ENCODE measurements at regions not wholly inside any gene's neighbourhood (a gene's known extent, or its start where the extent isn't known, plus 50 kb on each side); places are given as distances from the start of the nearest gene placed in this dataset.
"Not testable (repeated sequence)": the region's sequence is repeated elsewhere in the genome, so short reads cannot be mapped to it uniquely, and the experiment has no call there.

DNA sequence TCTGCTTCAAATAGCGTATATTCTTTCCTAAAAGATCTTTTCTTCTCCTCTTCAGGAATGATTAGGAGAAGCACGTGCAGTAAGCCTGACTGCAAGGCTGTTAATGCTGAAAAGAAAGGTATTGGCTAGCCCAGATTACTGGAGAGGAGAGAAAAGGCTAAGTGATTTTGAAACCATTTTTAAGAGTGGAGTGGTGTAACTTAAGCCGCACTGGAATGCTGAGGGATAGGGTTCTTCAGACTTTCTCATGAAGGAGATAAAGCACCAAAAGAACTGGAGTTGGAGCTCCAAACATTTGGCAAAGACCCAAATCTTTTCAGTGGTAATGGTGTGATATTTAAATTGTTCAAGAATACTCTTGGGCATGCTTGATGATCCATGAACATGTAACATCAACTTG is 388.3 kb downstream of the COG6 start:
- CTCF ChIA-PET: interaction anchor here (1.4 kb wide), 1 partner anchor 9 kb away, joined by 3 read pairs; no protein-coding TSS in a partner anchor
- DNase-seq (ENCODE audit: low read depth, low spot score): no peak
- POLR2A ChIA-PET: no interaction called here

DNA sequence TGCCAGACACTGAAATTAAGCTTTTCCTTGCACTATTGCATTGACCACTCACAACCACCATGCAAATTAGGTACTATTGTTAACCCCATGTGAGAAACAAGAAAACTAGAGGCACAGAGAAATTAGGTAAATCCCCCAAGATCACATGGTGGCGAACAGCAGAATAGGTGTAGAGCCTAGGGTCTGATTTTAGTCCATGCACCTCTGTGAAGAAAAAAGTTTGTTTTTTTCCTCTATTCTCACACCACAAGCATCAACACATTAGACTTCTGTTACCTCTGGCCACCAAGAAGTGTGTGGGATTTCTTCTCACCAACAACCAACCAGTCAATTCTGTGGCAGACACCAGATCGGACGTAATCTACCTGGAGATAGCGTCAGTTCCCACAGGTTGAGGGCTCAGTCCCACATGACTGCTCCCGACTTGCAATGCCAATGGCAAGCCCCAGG is 391.9 kb downstream of the COG6 start:
- CTCF ChIA-PET: no interaction called here

More for the DNA sequence above, 388.3 kb downstream of the COG6 start:
- no peak overlapping the region for H3K4me3 ChIP-seq (ENCODE audit: low read depth, low read length)
- TF ChIP-seq CTCF (IDR thresholded peaks at IDR 0.05; ENCODE audit: insufficient read depth, low read length, missing control alignments): no peak

GRCh38 chr13:40048551-40048950 is 393.1 kb downstream of the COG6 start:
- TF ChIP-seq CTCF (IDR thresholded peaks at IDR 0.05; ENCODE audit: insufficient read depth, low read length, missing control alignments): no peak
- no peak for DNase-seq (ENCODE audit: low read depth, low spot score)
- POLR2A ChIA-PET: no interaction called here
- no peak overlapping the region for H3K4me3 ChIP-seq (ENCODE audit: low read depth, low read length)
- CTCF ChIA-PET: no interaction called here

More for the DNA sequence above, 391.9 kb downstream of the COG6 start:
- TF ChIP-seq CTCF (IDR thresholded peaks at IDR 0.05; ENCODE audit: insufficient read depth, low read length, missing control alignments): no peak
- DNase-seq (ENCODE audit: low read depth, low spot score): no peak
- POLR2A ChIA-PET: no interaction called here
- H3K4me3 ChIP-seq (ENCODE audit: low read depth, low read length): no peak overlapping the region

DNA sequence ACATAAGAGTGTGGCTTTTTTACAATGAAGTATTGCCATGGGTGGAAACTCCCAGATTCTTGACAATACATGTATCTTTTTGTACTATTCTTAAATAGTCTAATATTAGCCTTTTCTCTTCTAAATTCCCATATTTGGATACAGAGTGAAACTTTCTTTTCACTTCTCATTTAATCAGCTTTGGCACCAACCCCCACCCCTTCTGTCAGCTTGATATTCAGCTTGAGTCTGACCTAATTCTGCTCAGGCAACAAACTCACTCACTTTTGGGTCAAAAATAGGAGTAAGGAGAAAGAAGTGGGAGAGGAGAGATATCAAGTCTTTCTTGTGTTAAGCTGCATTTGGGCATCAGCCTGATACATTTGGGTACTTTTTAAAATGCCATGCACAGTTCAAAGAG is 397.5 kb downstream of the COG6 start:
- no peak for DNase-seq (ENCODE audit: low read depth, low spot score)
- TF ChIP-seq CTCF (IDR thresholded peaks at IDR 0.05; ENCODE audit: insufficient read depth, low read length, missing control alignments): no peak
- POLR2A ChIA-PET: no interaction called here
- H3K4me3 ChIP-seq (ENCODE audit: low read depth, low read length): no peak overlapping the region
- CTCF ChIA-PET: interaction anchor here (1.1 to 1.2 kb wide), 2 partner anchors 10 to 110 kb away, joined by 3 to 4 read pairs; no protein-coding TSS in a partner anchor

GRCh38 chr13:40053401-40053800 is 397.9 kb downstream of the COG6 start:
- no peak for DNase-seq (ENCODE audit: low read depth, low spot score)
- CTCF ChIA-PET: interaction anchor here (1.1 to 1.2 kb wide), 2 partner anchors 10 to 111 kb away, joined by 3 to 4 read pairs; no protein-coding TSS in a partner anchor
- POLR2A ChIA-PET: no interaction called here
- TF ChIP-seq CTCF (IDR thresholded peaks at IDR 0.05; ENCODE audit: insufficient read depth, low read length, missing control alignments): no peak
- no peak overlapping the region for H3K4me3 ChIP-seq (ENCODE audit: low read depth, low read length)

- CTCF ChIA-PET; POLR2A ChIA-PET; H3K4me3 ChIP-seq (ENCODE audit: low read depth, low read length); DNase-seq (ENCODE audit: low read depth, low spot score): not testable (repeated sequence)
These were observed 399.0 kb downstream of the COG6 start for GRCh38 chr13:40054422-40054821.

DNA sequence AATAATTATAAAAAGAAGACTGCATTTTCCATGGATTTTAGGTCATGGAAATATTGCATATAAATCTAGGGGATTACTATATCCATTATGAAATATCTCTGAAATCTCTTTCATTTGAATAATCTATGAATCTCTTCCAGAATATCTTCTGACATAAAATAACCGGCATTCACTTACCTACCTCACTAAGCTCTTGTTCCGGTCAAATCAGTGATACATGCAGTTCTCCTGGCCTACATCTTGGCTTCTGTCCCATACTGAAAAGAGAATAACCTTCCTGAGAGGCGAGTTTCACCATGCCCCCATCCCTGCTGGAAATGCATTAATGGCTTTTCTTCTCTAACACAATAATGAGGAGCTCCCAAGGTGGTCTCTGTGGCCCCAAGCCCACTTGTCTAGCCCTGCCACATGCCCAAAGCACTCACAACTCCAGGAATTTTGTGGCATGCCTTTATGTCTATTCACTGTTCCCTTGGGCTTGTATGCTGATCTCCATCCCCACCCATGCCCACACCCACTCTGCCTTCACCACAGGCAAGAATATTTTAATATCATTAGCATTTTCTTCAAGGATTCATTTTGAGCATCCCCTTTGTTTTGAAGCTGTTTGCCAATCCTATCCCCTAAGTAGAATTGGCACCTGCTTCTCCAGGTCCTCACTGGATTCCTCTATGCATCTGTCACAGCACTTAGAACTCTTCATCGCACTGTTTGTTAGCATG is 401.6 kb downstream of the COG6 start:
- no peak for DNase-seq (ENCODE audit: low read depth, low spot score)
- no peak for TF ChIP-seq CTCF (IDR thresholded peaks at IDR 0.05; ENCODE audit: insufficient read depth, low read length, missing control alignments)
- H3K4me3 ChIP-seq (ENCODE audit: low read depth, low read length): no peak overlapping the region
- ChIA-PET CTCF (no interaction called here), POLR2A (no interaction called here)
